NCI-H1105 (cell line): ENCODE measurements at regions not wholly inside any gene's neighbourhood (a gene's known extent, or its start where the extent isn't known, plus 50 kb on each side); places are given as distances from the start of the nearest gene placed in this dataset.
"Not testable (repeated sequence)": the region's sequence is repeated elsewhere in the genome, so short reads cannot be mapped to it uniquely, and the experiment has no call there.

Experiments
- DNase-seq: peaks from one replicate; lab custom pipeline; 2025; lab: John Stamatoyannopoulos, UW

DNA sequence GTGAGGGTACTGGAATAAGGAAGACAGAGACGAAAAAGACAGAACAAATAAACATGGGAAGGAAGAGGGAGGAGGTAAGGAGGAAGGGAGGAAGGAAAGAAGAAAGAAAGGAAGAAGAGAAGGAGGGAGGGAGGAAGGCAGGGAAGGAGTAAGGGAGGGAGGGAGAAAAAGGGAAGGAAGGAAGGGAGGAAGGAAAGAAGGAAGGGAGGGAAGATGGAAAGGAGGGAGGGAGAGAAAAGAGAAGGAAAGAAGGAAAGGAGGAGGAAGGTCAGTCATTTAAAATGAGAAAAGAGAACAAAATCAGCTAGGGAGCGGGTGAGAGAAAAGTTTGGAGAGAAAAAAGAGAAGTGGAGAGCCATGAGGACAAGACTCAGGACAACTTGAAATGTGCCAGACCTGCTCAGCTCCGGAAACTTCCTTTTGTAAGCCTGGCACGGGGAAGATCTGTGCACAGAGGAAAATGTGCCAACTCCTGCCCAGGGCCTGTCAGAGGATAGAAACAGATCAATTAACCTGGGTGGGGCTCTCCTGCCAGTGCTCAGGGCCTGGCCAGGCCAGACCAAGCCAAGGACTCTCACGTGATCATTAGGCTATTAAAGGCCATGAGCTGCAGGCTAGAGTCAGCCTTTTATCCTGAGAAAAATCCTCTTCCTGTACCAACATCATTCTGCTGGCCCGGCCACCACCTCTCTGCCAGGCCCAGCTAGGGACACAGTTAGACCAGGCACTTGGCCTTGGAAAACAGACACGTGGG is 50.1 kb upstream of the BCL6 start:
- DNase-seq: no peak

DNA sequence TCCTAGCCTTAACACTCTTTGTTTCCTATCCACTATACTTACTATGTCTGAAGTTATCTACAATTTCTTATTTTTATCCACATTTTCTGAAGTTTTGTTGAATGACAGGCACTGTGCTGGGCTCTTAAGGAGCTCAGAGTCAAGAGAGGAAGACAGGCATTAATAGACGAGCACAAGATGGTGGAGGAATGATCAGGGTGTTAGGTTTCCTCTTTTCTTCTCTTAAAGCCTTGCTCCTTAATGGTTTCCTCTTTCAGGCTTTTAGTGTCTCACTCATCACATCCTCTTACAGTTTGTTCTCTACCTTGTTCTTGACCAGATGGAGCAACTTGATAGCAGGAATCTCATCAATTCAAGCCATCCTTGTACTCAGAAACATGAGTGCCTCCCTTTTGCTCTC is 52.9 kb upstream of the BCL6 start:
- DNase-seq: no peak

DNA sequence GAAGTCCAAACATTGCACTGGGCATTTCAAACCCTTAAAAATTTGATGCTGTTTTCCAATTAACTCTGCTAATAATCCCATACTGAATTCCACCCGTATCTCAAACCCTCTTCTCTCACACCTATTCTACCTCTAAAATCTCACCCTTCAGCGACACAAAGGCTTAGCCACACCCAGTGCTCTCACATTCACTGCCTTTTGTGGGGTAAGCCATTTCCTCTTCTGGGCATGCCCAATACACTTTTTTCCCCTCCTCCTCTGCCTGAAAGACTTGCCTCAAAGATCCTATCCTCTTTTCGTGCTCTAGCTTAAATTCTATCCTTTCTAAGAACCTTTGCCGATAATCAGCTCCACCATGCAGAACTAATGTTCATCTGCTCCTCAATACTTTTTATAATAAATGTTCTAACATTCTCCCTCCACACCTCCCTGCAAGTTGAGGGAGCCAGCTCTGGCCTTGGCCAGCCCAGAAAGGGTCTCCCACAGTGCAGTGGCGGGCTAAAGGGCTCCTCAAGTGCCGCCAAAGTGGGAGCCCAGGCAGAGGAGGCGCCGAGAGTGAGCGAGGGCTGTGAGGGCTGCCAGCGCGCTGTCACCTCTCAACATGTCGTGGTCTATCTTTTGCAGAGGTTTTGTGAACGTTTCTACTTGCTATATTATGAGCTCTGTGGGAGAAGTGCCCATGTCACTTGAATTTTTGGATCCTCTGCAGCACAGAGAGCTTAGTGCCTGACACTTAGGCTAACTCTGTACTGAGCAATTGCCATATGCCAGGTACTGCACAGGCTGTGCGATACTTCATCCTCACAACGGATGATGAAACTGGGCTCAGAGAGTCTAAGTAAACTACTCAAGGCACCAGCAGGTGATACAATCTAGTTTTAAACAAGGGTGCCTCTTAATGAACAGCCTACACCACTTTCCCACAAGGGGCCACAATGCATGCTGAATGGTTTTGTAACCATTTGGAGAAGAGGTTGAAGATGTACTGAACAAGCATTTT is 53.6 kb upstream of the BCL6 start:
- DNase-seq: no peak

DNA sequence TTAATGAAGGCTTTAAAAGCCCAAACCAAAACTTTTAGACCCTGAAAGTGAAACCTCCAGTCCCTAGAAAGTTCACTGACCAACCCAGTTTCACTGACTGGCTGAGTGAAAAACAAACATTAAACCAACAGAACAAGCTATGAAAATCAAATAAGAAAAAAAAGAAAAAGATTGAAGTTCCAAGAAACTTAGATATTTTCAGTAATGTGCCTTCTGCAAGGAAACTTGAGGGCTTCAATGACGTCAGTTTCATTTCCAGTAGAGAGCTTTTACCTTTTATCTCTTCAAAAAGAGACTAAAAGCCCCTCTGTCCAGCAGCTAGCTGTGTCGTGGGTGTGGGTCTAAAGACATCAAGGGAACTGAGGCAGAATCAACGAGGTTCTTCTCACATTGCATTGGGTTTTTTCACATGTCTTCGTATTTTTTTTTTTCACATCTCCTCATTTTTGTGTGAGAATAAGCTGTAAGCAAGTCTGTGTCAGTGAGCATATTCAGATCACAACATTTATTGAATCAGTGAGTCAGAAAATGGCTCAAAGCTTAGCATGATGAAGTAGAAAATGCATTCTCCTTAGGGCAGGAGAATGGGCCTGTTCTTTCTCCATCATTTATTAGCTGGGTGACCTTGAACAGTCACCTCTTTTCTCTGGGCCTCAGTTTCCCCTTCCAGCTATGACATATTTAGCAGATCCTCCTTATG is 54.8 kb upstream of the BCL6 start:
- no peak for DNase-seq

DNA sequence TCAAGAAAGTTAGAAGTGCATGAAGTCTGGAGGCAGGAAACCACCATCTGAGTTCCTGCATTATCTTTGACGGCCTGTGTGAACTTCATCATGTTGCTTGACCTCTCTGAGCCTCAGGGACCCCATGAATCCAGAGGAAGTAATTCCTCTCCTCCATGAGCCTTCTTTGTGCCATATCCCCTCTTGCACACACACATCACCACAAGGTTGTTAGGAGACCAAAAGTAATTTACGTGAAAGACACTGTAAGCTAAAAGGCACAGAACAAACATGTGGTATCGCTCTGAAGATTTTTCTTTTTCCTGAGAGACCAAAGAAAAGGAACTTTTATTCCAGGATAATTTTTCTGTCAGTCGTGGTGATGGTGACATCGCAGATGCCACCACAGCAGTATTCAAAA is 55.9 kb upstream of the BCL6 start:
- no peak for DNase-seq

DNA sequence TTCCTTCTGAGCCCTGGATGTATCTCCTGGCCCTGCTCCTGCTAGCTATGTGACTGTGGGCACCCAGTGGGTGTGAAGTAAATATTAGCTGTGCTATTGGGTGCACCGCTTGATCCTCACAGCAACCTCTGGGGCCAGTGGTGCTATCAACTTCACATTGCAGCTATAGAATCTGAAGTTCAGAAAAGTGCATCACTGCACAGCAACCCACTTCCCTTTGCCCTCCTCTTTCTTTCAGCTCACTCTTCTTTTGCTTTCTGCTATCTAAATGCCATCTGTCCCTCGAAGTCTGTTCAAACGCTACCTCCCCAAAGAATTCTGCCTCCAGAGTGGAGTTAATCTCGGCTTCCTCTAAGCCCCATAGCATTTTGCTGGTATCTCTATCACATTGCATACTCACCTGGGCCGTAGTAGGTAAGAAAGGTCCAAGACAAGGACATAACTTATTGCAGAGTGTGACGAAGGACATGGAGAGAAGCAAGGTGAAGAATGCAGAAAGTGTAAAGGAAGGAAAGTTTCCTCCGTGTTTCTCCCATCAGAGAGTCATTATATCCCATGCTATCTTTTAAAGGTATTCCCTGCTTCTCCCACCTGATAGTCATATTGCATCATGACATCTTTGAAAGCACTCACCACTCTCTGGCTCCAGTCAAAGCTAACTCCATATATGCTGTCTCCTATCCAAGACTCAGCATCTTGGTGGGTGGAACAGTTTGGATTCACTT is 57.1 kb upstream of the BCL6 start:
- no peak for DNase-seq

DNA sequence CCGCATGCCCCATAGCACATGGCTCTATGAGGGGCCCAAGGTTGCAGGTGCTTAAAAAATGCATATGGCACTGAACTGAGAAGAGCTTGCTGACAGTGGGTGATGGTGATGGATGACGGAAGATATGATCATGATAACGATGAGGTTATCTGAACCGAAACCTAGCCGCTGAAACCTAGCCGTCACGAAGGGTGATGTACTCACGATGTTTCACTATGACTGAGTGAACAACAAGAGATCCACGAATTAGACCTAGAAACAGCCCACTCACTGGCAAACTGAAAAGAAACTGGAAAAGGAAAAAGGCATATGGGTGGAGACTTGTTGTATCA is 57.6 kb upstream of the BCL6 start:
- no peak for DNase-seq

DNA sequence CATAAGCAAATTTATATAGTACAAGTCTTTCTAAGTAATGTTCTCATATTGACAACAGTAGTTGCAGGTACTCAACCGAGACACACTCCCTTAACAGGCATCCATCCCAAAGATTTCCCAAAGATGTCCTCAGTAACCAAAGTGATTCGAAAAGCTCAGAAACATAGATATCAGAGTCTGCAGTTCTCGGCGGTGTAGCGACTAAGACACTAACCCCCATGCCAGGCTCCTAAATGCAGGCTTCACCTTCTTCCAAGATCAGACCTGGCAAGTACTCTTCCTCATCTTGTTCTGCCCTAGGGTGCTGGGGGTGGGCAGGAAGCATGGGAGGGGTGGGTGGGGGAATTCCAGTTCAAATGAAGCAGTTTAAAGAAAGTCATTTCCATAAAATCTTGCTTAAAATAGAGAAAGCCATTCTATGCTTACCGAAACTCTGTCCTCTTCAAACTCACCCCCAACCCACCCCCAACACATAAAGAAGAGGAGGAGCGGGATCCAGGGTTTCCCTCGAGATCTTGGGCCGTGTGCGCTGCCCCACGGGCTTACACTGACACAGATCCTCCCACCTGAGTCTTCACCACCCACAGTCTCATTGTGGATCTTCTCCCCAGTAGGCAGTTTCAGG is 59.0 kb upstream of the BCL6 start:
- DNase-seq: no peak

DNA sequence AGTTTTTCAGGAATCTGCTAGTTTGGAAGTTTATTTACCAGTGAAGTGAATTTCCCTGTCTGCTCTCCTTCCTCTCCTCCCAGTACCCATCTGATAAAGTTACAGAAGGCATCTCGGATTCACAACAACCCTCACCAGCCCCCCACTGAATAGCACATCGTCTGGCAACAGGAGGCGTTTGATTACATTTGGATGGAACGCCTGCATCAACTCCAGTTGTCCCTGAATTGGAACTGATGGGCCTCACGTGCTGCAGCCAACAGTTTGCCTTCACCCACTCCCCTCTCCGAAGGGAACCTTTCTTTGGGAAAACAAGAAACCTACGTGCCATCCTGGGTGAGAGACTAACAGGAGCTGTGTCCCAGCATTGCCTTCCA is 59.5 kb upstream of the BCL6 start:
- DNase-seq: no peak

DNA sequence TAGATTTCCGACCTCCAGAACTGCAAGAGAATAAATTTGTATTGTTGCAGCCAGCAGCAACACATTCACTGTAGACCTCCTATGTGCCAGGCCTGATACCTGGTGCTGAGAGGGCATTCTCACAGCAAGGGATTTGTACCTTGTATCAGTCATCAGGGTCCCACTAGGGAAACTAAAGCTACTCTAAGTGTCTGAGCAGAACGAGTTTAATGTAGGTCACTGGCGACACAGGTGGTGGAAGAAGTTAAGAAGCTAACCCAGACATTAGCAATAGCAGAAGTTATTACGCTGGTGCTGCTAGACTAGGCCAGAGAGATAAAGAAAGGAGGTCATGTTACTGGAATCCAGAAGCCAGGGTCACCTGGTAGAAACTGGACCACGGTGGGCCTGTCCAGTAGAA is 60.5 kb upstream of the BCL6 start:
- no peak for DNase-seq

DNA sequence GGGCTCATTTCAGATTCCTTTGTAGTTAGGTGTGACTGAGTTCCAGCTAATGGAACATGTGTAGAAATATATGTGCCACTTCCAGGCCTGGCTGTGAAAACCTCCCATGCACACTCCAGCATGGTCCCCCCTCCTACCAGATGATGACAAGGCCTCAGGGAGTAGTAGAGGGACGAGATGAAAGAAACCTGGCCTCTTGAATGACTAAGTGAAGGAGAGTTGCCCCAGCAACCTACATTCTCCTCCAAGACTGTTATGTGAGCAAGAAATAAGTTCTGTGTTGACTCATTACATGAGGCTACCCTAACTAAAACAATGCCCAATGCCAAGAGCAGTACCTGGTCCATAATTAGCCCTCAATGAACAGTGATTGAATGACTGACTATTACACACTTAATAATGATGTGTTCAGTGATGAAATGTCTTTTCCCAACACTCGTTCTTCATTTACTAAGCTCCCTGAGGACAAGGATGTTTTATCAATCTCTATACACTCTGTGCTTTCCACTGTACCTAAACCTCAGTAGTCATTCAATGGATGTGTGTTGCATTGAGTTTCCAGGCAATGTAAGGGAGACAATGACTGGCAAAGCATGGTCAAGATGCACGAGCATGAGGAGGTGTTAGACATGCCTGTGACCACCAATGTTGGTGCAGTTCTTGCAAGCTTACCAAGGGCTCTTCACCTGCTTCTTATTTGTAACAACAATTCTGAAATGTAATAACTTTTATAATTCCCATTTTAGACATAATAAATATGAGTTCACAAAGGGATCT is 62.0 kb upstream of the BCL6 start:
- DNase-seq: no peak

DNA sequence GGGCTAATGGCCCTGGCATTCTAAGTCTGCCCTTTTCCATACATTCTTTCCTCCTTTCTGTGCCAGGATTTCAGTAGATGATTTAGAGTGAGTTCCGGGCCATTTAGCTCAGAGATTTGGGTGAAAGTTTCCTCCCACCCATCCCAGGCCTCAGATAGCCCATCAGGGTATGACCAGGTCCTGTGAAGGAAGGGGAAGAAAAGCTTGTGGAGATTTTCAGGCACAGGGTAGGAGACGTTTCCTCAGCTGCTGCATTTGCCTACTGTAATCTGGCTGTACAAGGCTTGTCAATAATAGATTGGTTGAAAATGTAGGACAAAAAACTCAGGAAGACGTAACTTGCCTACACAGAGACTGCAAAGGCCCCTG is 63.2 kb upstream of the BCL6 start:
- DNase-seq: no peak

DNA sequence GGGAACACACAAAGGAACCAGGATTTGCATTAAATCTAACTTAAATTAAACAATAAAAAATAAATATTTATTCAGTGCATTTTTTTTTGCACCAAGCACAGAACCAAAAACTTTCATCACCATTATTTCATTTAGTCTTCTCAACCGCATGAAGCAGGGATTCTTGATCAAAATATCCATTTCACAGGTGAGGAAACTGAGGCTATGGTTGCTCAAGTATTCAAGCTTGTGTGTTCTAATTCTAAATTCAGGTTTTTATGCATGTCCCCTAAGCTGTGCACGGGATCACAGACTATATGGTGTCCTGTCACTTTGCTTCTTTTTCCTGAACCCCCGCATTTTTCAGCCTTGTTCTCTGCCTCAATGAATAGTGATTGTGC is 64.3 kb upstream of the BCL6 start:
- DNase-seq: no peak

DNA sequence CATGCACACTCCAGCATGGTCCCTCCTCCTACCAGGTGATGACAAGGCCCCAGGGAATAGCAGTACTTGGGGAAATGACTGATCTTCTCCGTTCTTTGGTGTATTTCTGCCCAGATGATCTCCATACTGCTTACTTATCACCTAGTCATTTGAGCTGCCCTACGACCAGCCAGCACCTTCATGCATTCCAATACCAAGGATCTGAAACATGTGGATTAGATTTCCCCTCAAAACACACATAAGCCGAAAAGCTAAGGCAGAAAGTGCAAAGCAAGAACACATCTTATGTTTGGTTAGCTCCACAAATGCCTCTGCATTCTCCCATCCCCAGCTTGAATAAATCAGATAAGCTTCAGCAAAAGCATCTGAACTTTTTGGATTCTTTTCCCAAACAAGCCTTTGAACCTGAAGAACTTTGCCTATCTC is 64.8 kb upstream of the BCL6 start:
- DNase-seq: no peak

DNA sequence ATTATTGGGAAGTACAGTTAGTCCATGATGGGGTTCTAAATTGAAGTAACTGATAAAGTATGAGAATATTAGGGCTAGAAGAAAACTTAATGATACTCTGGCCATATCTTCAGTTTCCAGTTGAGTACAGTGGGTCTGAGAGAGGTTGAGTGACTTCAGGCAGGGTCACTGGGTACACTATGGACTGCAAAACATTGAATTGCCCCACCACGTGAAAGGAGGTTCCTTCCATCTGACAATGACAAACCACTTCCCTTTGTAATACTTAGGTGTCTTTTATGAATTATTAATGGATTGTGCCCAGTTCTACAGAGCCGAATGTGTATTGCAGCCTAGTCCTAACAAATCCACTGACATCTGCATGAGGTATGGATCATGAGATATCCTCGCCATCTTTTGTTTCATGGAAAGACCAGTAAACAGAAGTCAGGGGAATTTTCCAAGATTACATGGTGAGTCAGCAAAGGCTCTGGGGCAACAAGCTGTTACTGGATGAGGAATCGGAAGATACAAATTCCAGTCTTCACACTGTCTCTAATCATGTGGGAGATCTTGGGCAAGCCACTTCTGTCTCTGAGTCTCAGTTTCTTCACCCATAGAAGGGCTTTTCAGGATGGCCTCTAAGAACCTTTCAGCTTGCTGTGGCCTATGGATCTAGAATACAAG is 66.5 kb upstream of the BCL6 start:
- no peak for DNase-seq

DNA sequence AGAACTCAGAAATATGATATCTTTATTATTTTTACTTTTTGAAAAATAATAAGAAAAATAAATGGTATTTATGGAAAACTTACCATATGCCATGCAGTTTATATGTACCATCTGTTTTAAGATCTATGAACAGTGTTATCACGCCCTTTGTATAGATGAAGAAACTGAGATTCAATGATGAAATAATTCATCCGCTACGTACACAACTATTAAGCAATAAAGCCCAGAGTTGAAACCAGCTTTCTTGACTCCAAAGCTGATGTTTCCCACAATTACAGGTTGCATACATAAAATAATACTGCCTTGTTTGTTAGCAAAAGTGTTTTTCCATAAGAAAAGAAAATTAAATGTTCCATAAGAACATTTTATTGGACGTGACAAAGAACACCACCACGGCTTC is 67.2 kb upstream of the BCL6 start:
- no peak for DNase-seq

DNA sequence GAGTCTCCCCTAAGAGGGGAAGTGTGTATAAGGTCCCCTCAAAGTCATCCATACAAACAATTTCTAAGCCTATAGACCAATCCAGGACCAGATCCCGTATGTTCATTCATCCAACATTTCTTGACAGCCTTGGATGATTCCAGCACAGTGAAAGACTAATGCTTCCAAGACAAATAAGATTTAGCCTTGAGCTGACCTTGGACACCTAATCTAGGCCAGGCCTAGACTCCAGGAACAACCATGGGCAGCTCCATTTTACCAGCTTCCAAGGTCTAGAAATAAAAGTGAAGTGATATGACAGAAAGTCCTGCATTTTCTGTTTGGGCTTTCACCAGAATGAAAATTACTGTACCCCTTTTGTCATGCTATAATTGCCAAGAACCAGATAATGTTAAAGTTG is 67.9 kb upstream of the BCL6 start:
- DNase-seq: no peak

DNA sequence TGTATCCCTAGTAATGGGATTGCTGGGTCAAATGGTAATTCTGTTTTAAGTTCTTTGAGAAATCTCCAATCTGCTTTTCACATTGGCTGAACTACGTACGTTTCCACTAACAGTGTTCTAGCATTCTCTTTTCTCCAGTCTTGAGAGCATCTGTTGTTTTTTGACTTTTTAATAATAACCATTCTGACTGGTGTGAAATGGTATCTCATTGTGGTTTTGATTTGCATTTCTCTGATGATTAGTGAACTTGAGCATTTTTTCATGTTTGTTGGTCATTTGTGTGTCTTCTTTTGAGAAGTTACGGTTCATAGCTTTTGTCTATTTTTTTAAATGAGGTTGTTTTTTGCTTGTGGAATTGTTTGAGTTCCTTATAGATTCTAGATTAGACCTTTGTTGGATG is 72.5 kb upstream of the BCL6 start:
- not testable (repeated sequence) for DNase-seq

DNA sequence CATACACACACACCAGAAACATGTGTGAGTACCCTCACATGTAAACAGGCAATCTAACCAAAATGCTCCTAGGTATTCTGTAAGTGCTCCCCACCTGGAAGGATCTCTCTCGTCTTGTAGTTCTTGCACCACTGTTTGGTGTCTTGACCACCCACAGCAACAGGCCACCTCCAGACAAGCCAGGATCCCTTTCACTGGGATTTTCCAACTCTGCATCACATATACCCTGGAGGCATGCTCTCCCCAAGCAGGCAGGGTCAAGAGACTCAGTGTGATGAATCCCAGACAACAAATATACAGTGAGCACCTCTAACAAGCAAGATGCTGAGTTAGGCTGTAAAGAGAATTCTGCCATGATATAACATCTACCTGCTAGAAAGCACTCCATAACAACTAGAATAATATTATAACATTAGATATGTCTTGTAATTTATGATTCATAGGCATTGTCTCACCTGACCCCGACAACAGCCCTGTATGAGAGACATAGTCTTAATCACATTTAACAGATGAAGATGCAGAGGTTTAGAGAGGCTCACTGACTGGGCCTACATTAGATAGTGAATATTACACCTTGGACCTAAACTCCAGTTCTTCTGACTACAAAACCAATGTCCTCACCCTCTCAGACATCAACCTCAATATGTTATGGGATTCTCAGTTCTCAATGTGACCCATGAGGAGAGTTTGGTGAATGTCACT is 76.5 kb upstream of the BCL6 start:
- no peak for DNase-seq

DNA sequence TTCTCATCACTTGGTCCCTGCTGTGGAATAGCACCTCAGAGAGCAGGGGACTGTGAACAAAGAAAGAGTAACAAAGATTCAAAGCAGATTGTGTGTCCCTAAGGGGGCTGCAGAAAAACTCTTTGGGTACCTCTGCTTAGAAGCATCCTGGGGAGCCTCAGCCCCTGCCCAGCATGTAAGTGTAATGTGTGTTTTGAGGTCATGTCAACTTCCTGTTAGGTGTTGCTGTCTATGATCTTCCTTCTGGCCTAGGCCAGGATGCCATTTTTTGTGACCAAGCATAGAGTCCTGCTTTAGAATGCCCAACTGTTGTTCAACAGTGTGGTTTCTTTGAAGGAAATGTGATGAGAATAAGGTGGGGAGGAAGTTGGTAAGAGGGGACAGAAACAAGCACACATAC is 77.1 kb upstream of the BCL6 start:
- no peak for DNase-seq
